H1 (cell line): ENCODE measurements at regions not wholly inside any gene's neighbourhood (a gene's known extent, or its start where the extent isn't known, plus 50 kb on each side); places are given as distances from the start of the nearest gene placed in this dataset.

Source experiments
- CTCF ChIA-PET: fragments of 300-600 bp; sonication (Branson Sonifier 250); formaldehyde crosslinking; loops from one replicate; lab custom pipeline; 2021; ENCODE audit not compliant: partially characterized antibody; lab: Charles Lee
- POLR2A ChIA-PET: fragments of 300-600 bp; sonication (Branson Sonifier 250); formaldehyde crosslinking; loops from one replicate; lab custom pipeline; 2021; ENCODE audit warnings: inconsistent platforms; ENCODE audit not compliant: partially characterized antibody; lab: Charles Lee
- DNase-seq, 2 experiments: peaks; one replicate each; pipeline versions ENCODE4 v3.0.0 to v3.0.0-alpha.2; 2010 to 2022; ENCODE audit warnings: low spot score in 2 of 2, low read depth in 1 of 2, mixed read lengths in 1 of 2
- FAIRE-seq: peaks from 2 replicates; lab custom pipeline; 2011; peaks lifted over from hg19 to GRCh38; lab: Jason Lieb, UNC
- H2AFZ ChIP-seq: 2 replicates; pipeline ENCODE4 v1.8.1; 2012; ENCODE audit warnings: low read length, inconsistent platforms
- H2AK5ac ChIP-seq: 2 replicates; pipeline ENCODE4 v1.6.1; 2013; ENCODE audit warnings: low read depth, low read length
- H2BK120ac ChIP-seq: replicated peaks from 2 replicates; pipeline ENCODE3; 2013; ENCODE audit warnings: low read depth, low read length, inconsistent platforms
- H2BK12ac ChIP-seq: 2 replicates; pipeline ENCODE4 v1.6.1; 2013; ENCODE audit warnings: low read depth, low read length
- H2BK15ac ChIP-seq: 2 replicates; pipeline ENCODE4 v1.6.1; 2013; ENCODE audit warnings: low read length
- H2BK20ac ChIP-seq: 2 replicates; pipeline ENCODE4 v1.6.1; 2013; ENCODE audit warnings: low read length
- H2BK5ac ChIP-seq: 2 replicates; pipeline ENCODE4 v1.6.1; 2013; ENCODE audit warnings: low read depth, low read length
- H3K14ac ChIP-seq: 2 replicates; pipeline ENCODE4 v1.6.1; 2013; ENCODE audit warnings: inconsistent platforms; ENCODE audit not compliant: insufficient read length
- H3K18ac ChIP-seq: 2 replicates; pipeline ENCODE4 v1.6.1; 2013; ENCODE audit warnings: low read length; ENCODE audit errors: extremely low read depth
- H3K23ac ChIP-seq: 2 replicates; pipeline ENCODE4 v1.6.1; 2013; ENCODE audit warnings: inconsistent platforms; ENCODE audit not compliant: insufficient read length
- H3K23me2 ChIP-seq: 2 replicates; pipeline ENCODE4 v1.6.1; 2013; ENCODE audit warnings: low read depth, low read length
- H3K27ac ChIP-seq: 2 replicates; pipeline ENCODE4 v1.6.1; 2011; ENCODE audit warnings: low read depth, low read length, inconsistent platforms
- H3K27me3 ChIP-seq, 4 experiments: replicated peaks in 1 of 4; 1 replicate in 1 of 4; 2 replicates in 3 of 4; pipeline versions ENCODE4 v1.6.1 to v1.8.1; 2011 to 2013; ENCODE audit warnings: low read length in 3 of 4, mild to moderate bottlenecking in 3 of 4, inconsistent platforms in 2 of 4, mixed read lengths in 2 of 4, moderate library complexity in 1 of 4; ENCODE audit not compliant: control insufficient read depth in 3 of 4, insufficient read depth in 3 of 4; ENCODE audit errors: extremely low read depth in 1 of 4
- H3K36me3 ChIP-seq, 4 experiments: 2 replicates each; pipeline versions ENCODE4 v1.6.1 to v1.8.1; 2011 to 2013; ENCODE audit warnings: mild to moderate bottlenecking in 4 of 4, low read length in 3 of 4, moderate library complexity in 2 of 4, control low read depth in 1 of 4, inconsistent platforms in 1 of 4; ENCODE audit not compliant: insufficient read depth in 4 of 4, control insufficient read depth in 2 of 4
- H3K4ac ChIP-seq: replicated peaks from 2 replicates; pipeline ENCODE3; 2013; ENCODE audit warnings: low read length, low read depth, mixed read lengths, inconsistent platforms; ENCODE audit not compliant: insufficient read length
- H3K4me1 ChIP-seq, 4 experiments: replicated peaks in 1 of 4; 1 replicate in 1 of 4; 2 replicates in 3 of 4; pipeline versions ENCODE4 v1.6.1 to v1.8.1; 2011 to 2013; ENCODE audit warnings: low read length in 3 of 4, inconsistent platforms in 2 of 4, mixed read lengths in 1 of 4; ENCODE audit not compliant: insufficient read depth in 4 of 4, control insufficient read depth in 3 of 4
- H3K4me2 ChIP-seq, 2 experiments: 2 replicates each; pipeline versions ENCODE4 v1.6.1 to v1.8.1; 2011 to 2013; ENCODE audit warnings: low read depth in 2 of 2, low read length in 2 of 2, control low read depth in 1 of 2, inconsistent platforms in 1 of 2, mild to moderate bottlenecking in 1 of 2; ENCODE audit not compliant: insufficient read depth in 1 of 2
- H3K4me3 ChIP-seq, 4 experiments: fragments of 200-600, 300-600 bp in 1 of 4; sonication (generic), shearing (Covaris generic), sonication (Bioruptor Twin) in 1 of 4; 2 replicates each; pipeline versions ENCODE4 v1.5.1 to v1.8.1; 2011 to 2016; ENCODE audit warnings: low read length in 4 of 4, low read depth in 3 of 4, control low read depth in 2 of 4, inconsistent platforms in 2 of 4, mild to moderate bottlenecking in 2 of 4, mixed read lengths in 1 of 4, moderate library complexity in 1 of 4; ENCODE audit not compliant: insufficient read depth in 2 of 4; ENCODE audit errors: extremely low read depth in 1 of 4
- H3K56ac ChIP-seq: replicated peaks from 2 replicates; pipeline ENCODE3; 2013; ENCODE audit warnings: low read depth, mild to moderate bottlenecking, mixed read lengths, low read length, inconsistent platforms; ENCODE audit not compliant: insufficient read length
- H3K79me1 ChIP-seq: 2 replicates; pipeline ENCODE4 v1.6.1; 2013; ENCODE audit warnings: low read depth, low read length, control low read depth
- H3K79me2 ChIP-seq, 2 experiments: 2 replicates each; pipeline versions ENCODE4 v1.6.1 to v1.8.1; 2012 to 2013; ENCODE audit warnings: low read length in 2 of 2, mild to moderate bottlenecking in 2 of 2, inconsistent platforms in 1 of 2; ENCODE audit not compliant: insufficient read depth in 2 of 2, control insufficient read depth in 1 of 2
- H3K9ac ChIP-seq, 4 experiments: replicated peaks in 1 of 4; 1 replicate in 1 of 4; 2 replicates in 3 of 4; pipeline versions ENCODE4 v1.6.1 to v1.8.1; 2011 to 2013; ENCODE audit warnings: low read depth in 3 of 4, low read length in 3 of 4, control low read depth in 2 of 4, mild to moderate bottlenecking in 2 of 4, moderate library complexity in 2 of 4, inconsistent platforms in 1 of 4; ENCODE audit errors: extremely low read depth in 1 of 4
- H3K9me3 ChIP-seq, 2 experiments: 2 replicates each; pipeline versions ENCODE4 v1.6.1 to v1.8.1; 2012 to 2013; ENCODE audit warnings: mild to moderate bottlenecking in 2 of 2, moderate library complexity in 2 of 2, control low read depth in 1 of 2, inconsistent platforms in 1 of 2, low read depth in 1 of 2, low read length in 1 of 2, mixed read lengths in 1 of 2; ENCODE audit not compliant: insufficient read depth in 2 of 2
- H4K20me1 ChIP-seq, 2 experiments: replicated peaks in 1 of 2; 2 replicates each; pipeline versions ENCODE3 to v1.8.1; 2011 to 2013; ENCODE audit warnings: inconsistent platforms in 2 of 2, low read length in 2 of 2, mild to moderate bottlenecking in 1 of 2; ENCODE audit not compliant: insufficient read depth in 2 of 2, control insufficient read depth in 1 of 2
- H4K5ac ChIP-seq: 2 replicates; pipeline ENCODE4 v1.6.1; 2013; ENCODE audit warnings: low read length, low read depth, mixed read lengths, inconsistent platforms; ENCODE audit not compliant: insufficient read length
- H4K8ac ChIP-seq: 2 replicates; pipeline ENCODE4 v1.8.0; 2013; ENCODE audit warnings: mild to moderate bottlenecking, moderate library complexity, low read length, inconsistent platforms; ENCODE audit not compliant: insufficient read depth; ENCODE audit errors: extremely low read depth
- H4K91ac ChIP-seq: replicated peaks from 2 replicates; pipeline ENCODE3; 2013; ENCODE audit warnings: low read length, mixed read lengths, inconsistent platforms; ENCODE audit not compliant: insufficient read length
- BACH1 ChIP-seq: IDR thresholded peaks from 2 replicates; pipeline ENCODE4 v1.6.1; 2012; ENCODE audit warnings: low read length, improper control_type of control experiment
- BRCA1 ChIP-seq: IDR thresholded peaks from 2 replicates; pipeline ENCODE4 v1.6.1; 2012; ENCODE audit warnings: low read depth, low read length, improper control_type of control experiment
- CEBPB ChIP-seq: IDR thresholded peaks from 2 replicates; pipeline ENCODE4 v1.6.1; 2012; ENCODE audit warnings: low read depth, low read length
- CHD1 ChIP-seq: IDR thresholded peaks from 2 replicates; pipeline ENCODE4 v1.6.1; 2012; ENCODE audit warnings: low read depth, low read length, improper control_type of control experiment
- CREB1 ChIP-seq: IDR thresholded peaks from 2 replicates; pipeline ENCODE4 v1.6.1; 2012; ENCODE audit warnings: inconsistent platforms
- EP300 ChIP-seq, 2 experiments: IDR thresholded peaks; 1 replicate in 1 of 2; 2 replicates in 1 of 2; pipeline ENCODE4 v1.6.1; 2011 to 2012; ENCODE audit warnings: low read depth in 2 of 2, low read length in 2 of 2, mild to moderate bottlenecking in 2 of 2, borderline replicate concordance in 1 of 2, inconsistent platforms in 1 of 2, moderate library complexity in 1 of 2
- KDM4A ChIP-seq: IDR thresholded peaks from one replicate; pipeline ENCODE4 v1.7.1; 2012; ENCODE audit warnings: low read depth, mild to moderate bottlenecking, moderate library complexity, low read length, inconsistent platforms; ENCODE audit not compliant: severe bottlenecking
- MAX ChIP-seq: IDR thresholded peaks from 2 replicates; pipeline ENCODE4 v1.6.1; 2012; ENCODE audit warnings: inconsistent platforms
- PHF8 ChIP-seq: fragments of 200-600 bp; sonication (generic); conservative IDR thresholded peaks from 2 replicates; pipeline ENCODE4 v1.7.1; 2012; ENCODE audit warnings: low read depth, mild to moderate bottlenecking, inconsistent platforms, low read length, moderate library complexity
- POLR2A ChIP-seq, 2 experiments: IDR thresholded peaks; 1 replicate in 1 of 2; 2 replicates in 1 of 2; pipeline ENCODE4 v1.6.1; 2011; ENCODE audit warnings: low read depth in 2 of 2, low read length in 2 of 2, mild to moderate bottlenecking in 2 of 2; ENCODE audit errors: control extremely low read depth in 1 of 2
- POU5F1 ChIP-seq: IDR thresholded peaks from 2 replicates; pipeline ENCODE4 v1.6.1; 2011; ENCODE audit warnings: low read depth, mild to moderate bottlenecking, low read length, moderate library complexity
- RFX5 ChIP-seq: IDR thresholded peaks from 2 replicates; pipeline ENCODE4 v1.6.1; 2011; ENCODE audit warnings: low read depth, low read length, improper control_type of control experiment, borderline replicate concordance
- WGBS, 2 experiments: shearing (Covaris generic) in 1 of 2; methylation state at CpG; one replicate each; pipeline versions ENCODE4 v1.1.6 to v1.1.7; 2013 to 2015; ENCODE audit warnings: low lambda C conversion rate in 2 of 2, mixed read lengths in 2 of 2, inconsistent platforms in 1 of 2, low coverage in 1 of 2, missing lambda C conversion rate in 1 of 2; ENCODE audit not compliant: insufficient replicate concordance in 2 of 2, insufficient coverage in 1 of 2, insufficient read length in 1 of 2; ENCODE audit errors: extremely low coverage in 1 of 2, missing lambda C conversion rate in 1 of 2; 5-methylcytosine and 5-hydroxymethylcytosine counted together

GRCh38 chr13:59543418-59543817 lies 620.3 kb downstream of the DIAPH3 start:
- H4K5ac ChIP-seq: no peak overlapping the region
- no peaks in the 10 kb centered on the region for H4K20me1 ChIP-seq
- no peak overlapping the region for H2BK15ac ChIP-seq
- ChIA-PET POLR2A (no interaction called here), CTCF (interaction anchor here (7.4 kb wide), 1 partner anchor 151 kb away, joined by 39 read pairs; no protein-coding TSS in a partner anchor)
- no peaks in the 10 kb centered on the region; the same call in none of the 2 replicates for H3K23me2 ChIP-seq
- H3K9ac ChIP-seq: no peak overlapping the region
- no peak overlapping the region for H3K14ac ChIP-seq
- no peak overlapping the region for H4K8ac ChIP-seq
- no peak overlapping the region for H3K4me3 ChIP-seq
- no peak overlapping the region for H3K23ac ChIP-seq
- no peaks in the 10 kb centered on the region for H3K79me1 ChIP-seq
- H2BK20ac ChIP-seq: no peak overlapping the region
- no peak overlapping the region for H3K18ac ChIP-seq
- no peaks in the 10 kb centered on the region for H3K36me3 ChIP-seq
- H3K27ac ChIP-seq: no peak overlapping the region
- H3K4me1 ChIP-seq: peaks cover 0 to 2% (median 0%) of the 10 kb centered on the region in 4 experiments; a peak in 2 of 7 replicates
- H2BK5ac ChIP-seq: no peak overlapping the region
- H3K27me3 ChIP-seq: no peaks in the 10 kb centered on the region
- no peak overlapping the region for H2AK5ac ChIP-seq
- no peak overlapping the region for H4K91ac ChIP-seq
- H2BK12ac ChIP-seq: no peak overlapping the region
- TF ChIP-seq CREB1 (no peak), POU5F1 (no peak), BRCA1 (no peak), RFX5 (no peak), MAX (no peak), BACH1 (no peak), CHD1 (no peak), CEBPB (no peak), KDM4A (no peak), EP300 (IDR thresholded peaks at IDR 0.05; ENCODE audit: borderline replicate concordance in 1 of 2, low read depth in 2 of 2, low read length in 2 of 2) (no peak), POLR2A (IDR thresholded peaks at IDR 0.05; ENCODE audit: control extremely low read depth in 1 of 2, low read depth in 2 of 2, low read length in 2 of 2) (no peak), PHF8 (no peak)
- TF ChIP-seq, all 59 proteins: peak for 0
- no peaks in the 10 kb centered on the region for H3K79me2 ChIP-seq
- WGBS, 2 experiments: 88% methylated on average over 1 of the region's 1 CpG; no CpG with 5 or more reads in 1 of the 2 experiments
- no peak overlapping the region for H2AFZ ChIP-seq
- FAIRE-seq (no peak), DNase-seq (no peak)
- no peak overlapping the region for H3K4ac ChIP-seq
- H3K4me2 ChIP-seq: no peak overlapping the region
- no peak overlapping the region for H3K56ac ChIP-seq
- no peak overlapping the region for H2BK120ac ChIP-seq
- no peaks in the 10 kb centered on the region for H3K9me3 ChIP-seq
